Smooth muscle cell (in vitro differentiated cells): ENCODE measurements at regions not wholly inside any gene's neighbourhood (a gene's known extent, or its start where the extent isn't known, plus 50 kb on each side); places are given as distances from the start of the nearest gene placed in this dataset.
"Not testable (repeated sequence)": the region's sequence is repeated elsewhere in the genome, so short reads cannot be mapped to it uniquely, and the experiment has no call there.

Source experiments
- DNase-seq: peaks from one replicate; lab custom pipeline; 2025; ENCODE audit not compliant: unreplicated experiment; lab: John Stamatoyannopoulos, UW
- H2AFZ ChIP-seq: fragments of 200-600 bp; sonication (generic); 2 replicates; pipeline ENCODE4 v1.6.0; 2016; ENCODE audit warnings: antibody characterized with exemption, low read depth, mild to moderate bottlenecking
- H3F3A ChIP-seq: fragments of 200-600 bp; sonication (generic); 2 replicates; pipeline ENCODE4 v1.6.0; 2017; ENCODE audit warnings: antibody characterized with exemption, low read depth
- H3K27ac ChIP-seq: fragments of 200-600 bp; sonication (generic); 2 replicates; pipeline ENCODE4 v1.5.1; 2016; ENCODE audit warnings: low read depth, mild to moderate bottlenecking
- H3K27me3 ChIP-seq: fragments of 200-600 bp; sonication (generic); 2 replicates; pipeline ENCODE4 v1.6.1; 2016; ENCODE audit warnings: low read depth, mild to moderate bottlenecking
- H3K36me3 ChIP-seq: fragments of 200-600 bp; sonication (generic); 2 replicates; pipeline ENCODE4 v1.5.1; 2016; ENCODE audit warnings: low read depth
- H3K4me1 ChIP-seq: fragments of 200-600 bp; sonication (generic); 2 replicates; pipeline ENCODE4 v1.5.1; 2016; ENCODE audit warnings: low read depth
- H3K4me2 ChIP-seq: fragments of 200-600 bp; sonication (generic); 2 replicates; pipeline ENCODE4 v1.6.0; 2016; ENCODE audit warnings: mild to moderate bottlenecking
- H3K4me3 ChIP-seq: fragments of 200-600 bp; sonication (generic); 2 replicates; pipeline ENCODE4 v1.5.1; 2016; ENCODE audit warnings: mild to moderate bottlenecking
- H3K79me2 ChIP-seq: fragments of 200-600 bp; sonication (generic); 2 replicates; pipeline ENCODE4 v1.6.0; 2016; ENCODE audit warnings: low read depth, mild to moderate bottlenecking
- H3K9ac ChIP-seq: fragments of 200-600 bp; sonication (generic); 2 replicates; pipeline ENCODE4 v1.6.0; 2016; ENCODE audit warnings: low read depth
- H3K9me3 ChIP-seq: fragments of 200-600 bp; sonication (generic); replicated peaks from 2 replicates; pipeline ENCODE4 v1.5.1; 2016; ENCODE audit warnings: low read depth
- H4K20me1 ChIP-seq: fragments of 200-600 bp; sonication (generic); 2 replicates; pipeline ENCODE4 v1.6.0; 2016; ENCODE audit warnings: low read depth
- WGBS: methylation state at CpG from one replicate; pipeline ENCODE4 v1.1.7; 2016; ENCODE audit warnings: low lambda C conversion rate; 5-methylcytosine and 5-hydroxymethylcytosine counted together
- TF ChIP-seq, protein P1 (sequence below): fragments of 200-600 bp; sonication (generic); IDR thresholded peaks from 2 replicates; pipeline ENCODE4 v1.5.1; 2017; ENCODE audit warnings: borderline replicate concordance, mild to moderate bottlenecking, antibody characterized with exemption; ENCODE audit not compliant: insufficient read depth, poor library complexity, severe bottlenecking

DNA sequence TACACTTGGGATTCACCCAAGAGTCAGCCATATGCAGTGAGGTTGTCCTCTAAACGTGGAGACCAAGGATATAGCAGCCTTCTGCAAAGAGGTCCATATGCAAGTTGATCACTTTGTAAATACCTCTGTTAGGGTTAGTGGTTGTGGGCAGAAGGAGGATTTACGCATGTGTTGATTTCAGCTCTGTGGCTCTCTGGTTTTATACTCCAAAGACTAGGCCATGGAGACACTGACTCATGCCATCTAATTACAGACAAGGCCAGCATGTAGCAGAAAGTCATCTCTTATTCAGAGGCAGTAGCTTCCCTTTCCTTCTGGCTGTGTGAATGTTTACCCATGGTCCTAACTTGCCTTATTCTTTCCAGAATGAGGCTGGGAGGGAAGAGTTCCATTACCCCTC is 140.9 kb upstream of the GOLGA6L4 start:
- not testable (repeated sequence) for H3K4me1 ChIP-seq, H3K9me3 ChIP-seq, H3K4me3 ChIP-seq, H3K27ac ChIP-seq, DNase-seq, H3K4me2 ChIP-seq, H3K27me3 ChIP-seq, H3K9ac ChIP-seq, H3K79me2 ChIP-seq, H3K36me3 ChIP-seq, H2AFZ ChIP-seq, H3F3A ChIP-seq, H4K20me1 ChIP-seq
- 35% methylated on average over 2 of the region's 2 CpGs for WGBS

DNA sequence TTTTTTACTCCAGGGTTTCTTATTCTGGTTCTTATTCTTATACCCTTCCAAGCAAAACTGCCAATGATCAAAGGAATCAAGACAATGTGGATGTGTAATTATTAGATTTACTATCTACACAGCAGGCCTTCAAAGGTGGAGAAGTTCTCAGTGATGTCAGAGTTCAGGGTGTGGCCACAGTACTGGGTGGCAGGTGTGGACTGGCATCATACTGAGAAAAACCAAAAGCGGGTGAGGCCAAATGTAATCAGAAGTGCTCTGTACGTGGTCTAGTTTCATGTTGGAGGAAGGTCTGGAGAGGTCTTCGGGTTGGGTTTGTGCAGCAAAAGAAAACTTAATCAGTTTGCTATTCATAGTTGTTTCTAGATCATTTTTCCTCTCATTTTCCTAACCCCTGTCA is 138.5 kb upstream of the GOLGA6L4 start:
- H4K20me1 ChIP-seq, H3K4me3 ChIP-seq, H3K4me1 ChIP-seq, H3F3A ChIP-seq, H3K36me3 ChIP-seq, H2AFZ ChIP-seq, H3K27ac ChIP-seq, H3K79me2 ChIP-seq, H3K27me3 ChIP-seq, H3K9ac ChIP-seq, H3K4me2 ChIP-seq, DNase-seq, H3K9me3 ChIP-seq: not testable (repeated sequence)
- 97% methylated on average over 3 of the region's 3 CpGs for WGBS

DNA sequence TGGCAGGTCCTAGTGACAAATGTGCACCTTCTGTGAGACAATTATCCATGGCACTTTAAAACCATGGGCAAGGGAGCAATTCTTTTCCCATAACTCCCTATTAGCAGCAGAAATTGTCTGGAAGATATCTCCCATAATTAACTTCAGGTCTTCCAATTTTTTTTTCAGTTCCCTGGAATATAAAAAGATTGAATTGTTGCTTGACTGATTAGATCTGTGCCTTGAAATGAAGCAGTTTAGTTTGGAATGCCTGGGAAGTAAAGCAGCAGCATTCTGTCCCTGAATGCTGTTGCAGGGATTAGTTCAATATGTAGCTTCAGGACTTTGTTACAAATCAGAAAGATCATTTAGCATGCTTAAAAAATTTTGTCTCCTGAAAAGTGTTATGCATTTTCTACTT is 137.0 kb upstream of the GOLGA6L4 start:
- H3K9me3 ChIP-seq: no peaks in the 10 kb centered on the region
- H3K4me1 ChIP-seq: no peaks in the 10 kb centered on the region
- no peak overlapping the region for H3K4me3 ChIP-seq
- no peak overlapping the region for H3K9ac ChIP-seq
- no peaks in the 10 kb centered on the region for H4K20me1 ChIP-seq
- H3K4me2 ChIP-seq: no peak overlapping the region
- TF ChIP-seq, protein P1, sequence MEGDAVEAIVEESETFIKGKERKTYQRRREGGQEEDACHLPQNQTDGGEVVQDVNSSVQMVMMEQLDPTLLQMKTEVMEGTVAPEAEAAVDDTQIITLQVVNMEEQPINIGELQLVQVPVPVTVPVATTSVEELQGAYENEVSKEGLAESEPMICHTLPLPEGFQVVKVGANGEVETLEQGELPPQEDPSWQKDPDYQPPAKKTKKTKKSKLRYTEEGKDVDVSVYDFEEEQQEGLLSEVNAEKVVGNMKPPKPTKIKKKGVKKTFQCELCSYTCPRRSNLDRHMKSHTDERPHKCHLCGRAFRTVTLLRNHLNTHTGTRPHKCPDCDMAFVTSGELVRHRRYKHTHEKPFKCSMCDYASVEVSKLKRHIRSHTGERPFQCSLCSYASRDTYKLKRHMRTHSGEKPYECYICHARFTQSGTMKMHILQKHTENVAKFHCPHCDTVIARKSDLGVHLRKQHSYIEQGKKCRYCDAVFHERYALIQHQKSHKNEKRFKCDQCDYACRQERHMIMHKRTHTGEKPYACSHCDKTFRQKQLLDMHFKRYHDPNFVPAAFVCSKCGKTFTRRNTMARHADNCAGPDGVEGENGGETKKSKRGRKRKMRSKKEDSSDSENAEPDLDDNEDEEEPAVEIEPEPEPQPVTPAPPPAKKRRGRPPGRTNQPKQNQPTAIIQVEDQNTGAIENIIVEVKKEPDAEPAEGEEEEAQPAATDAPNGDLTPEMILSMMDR: no peak
- H2AFZ ChIP-seq: no peak overlapping the region
- H3K79me2 ChIP-seq: no peaks in the 10 kb centered on the region
- no peak for DNase-seq
- H3F3A ChIP-seq: peaks cover 2% of the 10 kb centered on the region
- H3K27me3 ChIP-seq: peaks cover 7% of the 10 kb centered on the region
- H3K27ac ChIP-seq: no peak overlapping the region
- H3K36me3 ChIP-seq: no peaks in the 10 kb centered on the region

DNA sequence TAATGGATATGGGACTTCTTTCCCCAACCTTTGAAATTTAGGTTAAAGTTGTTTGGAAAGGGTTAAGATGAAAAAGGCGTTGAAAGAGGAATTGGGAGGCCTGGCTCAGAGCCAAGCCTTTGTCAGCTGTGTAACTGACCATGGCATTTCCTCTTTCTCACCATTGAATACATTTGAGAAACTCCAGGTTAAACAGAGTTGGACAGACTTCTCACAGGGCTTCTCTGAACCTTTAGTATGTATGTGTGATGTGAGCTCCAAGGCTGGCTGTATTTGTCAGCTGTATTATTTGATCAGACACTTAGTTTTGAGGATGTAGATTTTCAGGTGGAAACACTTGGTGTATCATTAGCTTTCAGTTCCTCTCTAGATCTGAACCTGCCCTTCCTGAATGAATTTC is 136.4 kb upstream of the GOLGA6L4 start:
- no peaks in the 10 kb centered on the region for H3K36me3 ChIP-seq
- no peaks in the 10 kb centered on the region for H4K20me1 ChIP-seq
- no peak overlapping the region for H3K9ac ChIP-seq
- H2AFZ ChIP-seq: no peak overlapping the region
- H3K27me3 ChIP-seq: peaks cover 7% of the 10 kb centered on the region
- 0% methylated on average over 1 of the region's 1 CpG for WGBS
- no peak overlapping the region for H3K4me3 ChIP-seq
- H3F3A ChIP-seq: peaks cover 2% of the 10 kb centered on the region
- no peak overlapping the region for H3K27ac ChIP-seq
- no peaks in the 10 kb centered on the region for H3K79me2 ChIP-seq
- H3K9me3 ChIP-seq: no peaks in the 10 kb centered on the region
- DNase-seq: no peak
- no peak overlapping the region for H3K4me2 ChIP-seq
- TF ChIP-seq, protein P1: no peak
- H3K4me1 ChIP-seq: no peaks in the 10 kb centered on the region

DNA sequence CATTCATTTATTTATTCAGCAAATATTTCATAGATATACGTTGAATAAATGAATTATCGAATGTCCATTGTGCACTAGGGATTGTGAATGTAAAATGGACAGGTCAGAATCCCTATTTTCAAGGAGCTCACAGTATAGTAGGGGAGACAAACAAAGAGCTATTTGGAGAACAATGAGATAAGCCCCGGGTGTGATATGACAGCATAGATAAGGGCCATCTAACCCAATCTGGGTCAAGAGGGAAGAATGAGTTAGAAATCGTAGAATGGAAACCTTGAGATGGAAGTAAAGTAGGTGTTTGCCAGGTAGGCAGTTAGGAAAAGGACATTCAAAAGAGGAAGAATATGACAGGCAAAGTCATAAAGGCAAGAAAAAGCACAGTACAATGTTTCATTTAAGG is 132.2 kb upstream of the GOLGA6L4 start:
- Histone ChIP-seq H3K36me3 (no peaks in the 10 kb centered on the region), H3K27me3 (peaks cover 3% of the 10 kb centered on the region), H4K20me1 (no peaks in the 10 kb centered on the region), H3K9ac (no peak overlapping the region), H3K27ac (no peak overlapping the region), H3F3A (no peaks in the 10 kb centered on the region), H2AFZ (no peak overlapping the region), H3K79me2 (no peaks in the 10 kb centered on the region), H3K9me3 (no peaks in the 10 kb centered on the region), H3K4me2 (no peak overlapping the region), H3K4me3 (no peak overlapping the region), H3K4me1 (no peaks in the 10 kb centered on the region)
- 92% methylated on average over 4 of the region's 4 CpGs for WGBS
- no peak for DNase-seq
- TF ChIP-seq, protein P1: no peak
